ENCODE measurements at regions not wholly inside any gene's neighbourhood (a gene's known extent, or its start where the extent isn't known, plus 50 kb on each side); places are given as distances from the start of the nearest gene placed in this dataset.

GRCh38 chr5:155982354-155982753 is 344.6 kb upstream of the SGCD start:
- TF ChIP-seq CTCF (IDR thresholded peaks at IDR 0.05) (no peak), POLR2A (IDR thresholded peaks at IDR 0.05) (no peak)
